ENCODE measurements at regions not wholly inside any gene's neighbourhood (a gene's known extent, or its start where the extent isn't known, plus 50 kb on each side); places are given as distances from the start of the nearest gene placed in this dataset.

- DNase-seq, result no peak
Observed at GRCh38 chr2:146161256-146161882, 1641.5 kb upstream of the ZEB2 start.

GRCh38 chr2:146158072-146158674 is 1638.3 kb upstream of the ZEB2 start:
- no peak for DNase-seq

GRCh38 chr2:146147448-146148012 is 1627.6 kb upstream of the ZEB2 start:
- no peak for DNase-seq

GRCh38 chr2:146143971-146144370 is 1624.1 kb upstream of the ZEB2 start:
- DNase-seq, result no peak

- no peak for DNase-seq
Observed at GRCh38 chr2:146138820-146139219, 1618.9 kb upstream of the ZEB2 start.

- no peak for DNase-seq
Observed at GRCh38 chr2:146135245-146135644, 1615.3 kb upstream of the ZEB2 start.

- no peak for DNase-seq
Observed at GRCh38 chr2:146131785-146132184, 1611.9 kb upstream of the ZEB2 start.

- no peak for DNase-seq
Observed at GRCh38 chr2:146131048-146131447, 1611.1 kb upstream of the ZEB2 start.

GRCh38 chr2:146130290-146130689 is 1610.4 kb upstream of the ZEB2 start:
- DNase-seq, result no peak

GRCh38 chr2:146129231-146129630 is 1609.3 kb upstream of the ZEB2 start:
- DNase-seq, result no peak

- no peak for DNase-seq
Observed at GRCh38 chr2:146128216-146128615, 1608.3 kb upstream of the ZEB2 start.

GRCh38 chr2:146125551-146125950 is 1605.6 kb upstream of the ZEB2 start:
- DNase-seq, result no peak

- DNase-seq, result no peak
Observed at GRCh38 chr2:146124741-146125140, 1604.8 kb upstream of the ZEB2 start.

- no peak for DNase-seq
Observed at GRCh38 chr2:146123714-146124113, 1603.8 kb upstream of the ZEB2 start.

- DNase-seq, result no peak
Observed at GRCh38 chr2:146123256-146123655, 1603.3 kb upstream of the ZEB2 start.

GRCh38 chr2:146119586-146119985 is 1599.7 kb upstream of the ZEB2 start:
- DNase-seq, result no peak

GRCh38 chr2:146108993-146109392 is 1589.1 kb upstream of the ZEB2 start:
- no peak for DNase-seq

- DNase-seq, result no peak
Observed at GRCh38 chr2:146094185-146094584, 1574.3 kb upstream of the ZEB2 start.

- DNase-seq, result no peak
Observed at GRCh38 chr2:146081459-146081858, 1561.5 kb upstream of the ZEB2 start.

- no peak for DNase-seq
Observed at GRCh38 chr2:146080925-146081324, 1561.0 kb upstream of the ZEB2 start.

GRCh38 chr2:146079216-146079615 is 1559.3 kb upstream of the ZEB2 start:
- no peak for DNase-seq

GRCh38 chr2:146077156-146077555 is 1557.2 kb upstream of the ZEB2 start:
- DNase-seq, result no peak

- DNase-seq, result no peak
Observed at GRCh38 chr2:146068051-146068450, 1548.1 kb upstream of the ZEB2 start.

GRCh38 chr2:146048141-146048540 is 1528.2 kb upstream of the ZEB2 start:
- no peak for DNase-seq

All from femur (tissue), 1 donor.